ENCODE measurements at regions not wholly inside any gene's neighbourhood (a gene's known extent, or its start where the extent isn't known, plus 50 kb on each side); places are given as distances from the start of the nearest gene placed in this dataset.
A peak's percentile ranks its signal among the peaks of the same experiment; 100 is the strongest.

GRCh38 chr20:48469026-48469425 is 358.8 kb downstream of the PREX1 start:
- H3K23ac ChIP-seq (ENCODE audit: low read length) = no peak overlapping the region
- H2AFZ ChIP-seq (ENCODE audit: insufficient read depth, low read length, poor library complexity) = no peak overlapping the region
- no peak overlapping the region for H3K14ac ChIP-seq (ENCODE audit: low read length)
- no peak overlapping the region for H3K4ac ChIP-seq (ENCODE audit: low read depth, low read length)
- no peak overlapping the region for H4K91ac ChIP-seq (ENCODE audit: low read depth, low read length)
- H3K36me3 ChIP-seq (ENCODE audit: control insufficient read depth in 1 of 2, insufficient read depth in 2 of 2, low read length in 2 of 2) = no peaks in the 10 kb centered on the region
- peaks cover 5% of the 10 kb centered on the region for H3K9me3 ChIP-seq (ENCODE audit: insufficient read depth, low read depth, low read length)
- H2BK5ac ChIP-seq (ENCODE audit: low read depth, low read length, poor library complexity) = no peak overlapping the region
- no peak for DNase-seq
- no peak overlapping the region for H4K12ac ChIP-seq (ENCODE audit: low read depth, low read length)
- H2BK120ac ChIP-seq (ENCODE audit: insufficient read depth, low read length, poor library complexity) = no peak overlapping the region
- no CpG with 5 or more reads among the region's 4 CpGs for WGBS (ENCODE audit: extremely low coverage, insufficient coverage, insufficient read length)
- no peak overlapping the region for H2BK12ac ChIP-seq (ENCODE audit: low read length)
- no peak overlapping the region for H2AK5ac ChIP-seq (ENCODE audit: low read length)
- H3K4me3 ChIP-seq (ENCODE audit: low read depth, low read length) = no peak overlapping the region
- no peak overlapping the region for H3K4me2 ChIP-seq (ENCODE audit: low read length)
- no peak overlapping the region for H4K8ac ChIP-seq (ENCODE audit: low read depth, low read length)
- no peaks in the 10 kb centered on the region for H3K79me2 ChIP-seq (ENCODE audit: control insufficient read depth, insufficient read depth, low read length, poor library complexity)
- no peak overlapping the region for H3K18ac ChIP-seq (ENCODE audit: low read length)
- peaks cover 0 to 3% of the 10 kb centered on the region in 2 experiments for H3K4me1 ChIP-seq (ENCODE audit: control insufficient read depth in 1 of 2, insufficient read depth in 2 of 2, low read length in 2 of 2)
- no peak overlapping the region for H3K9ac ChIP-seq (ENCODE audit: low read length)
- H3K79me1 ChIP-seq (ENCODE audit: low read length) = no peaks in the 10 kb centered on the region
- H3K27me3 ChIP-seq (ENCODE audit: insufficient read depth, low read length) = no peaks in the 10 kb centered on the region
- H3K27ac ChIP-seq (ENCODE audit: low read depth, low read length) = no peak overlapping the region

GRCh38 chr20:48468571-48468970 is 359.2 kb downstream of the PREX1 start:
- peaks cover 5% of the 10 kb centered on the region for H3K9me3 ChIP-seq (ENCODE audit: insufficient read depth, low read depth, low read length)
- H3K23ac ChIP-seq (ENCODE audit: low read length) = no peak overlapping the region
- no peak overlapping the region for H3K9ac ChIP-seq (ENCODE audit: low read length)
- no peaks in the 10 kb centered on the region for H3K36me3 ChIP-seq (ENCODE audit: control insufficient read depth in 1 of 2, insufficient read depth in 2 of 2, low read length in 2 of 2)
- no peak overlapping the region for H3K27ac ChIP-seq (ENCODE audit: low read depth, low read length)
- H3K4me3 ChIP-seq (ENCODE audit: low read depth, low read length) = peak overlapping the region; percentile 7
- no peak overlapping the region for H2BK120ac ChIP-seq (ENCODE audit: insufficient read depth, low read length, poor library complexity)
- no peaks in the 10 kb centered on the region for H3K79me1 ChIP-seq (ENCODE audit: low read length)
- H3K27me3 ChIP-seq (ENCODE audit: insufficient read depth, low read length) = no peaks in the 10 kb centered on the region
- no peak overlapping the region for H2BK5ac ChIP-seq (ENCODE audit: low read depth, low read length, poor library complexity)
- no peak overlapping the region for H3K4me2 ChIP-seq (ENCODE audit: low read length)
- WGBS (ENCODE audit: extremely low coverage, insufficient coverage, insufficient read length) = no CpG with 5 or more reads among the region's 5 CpGs
- H2AFZ ChIP-seq (ENCODE audit: insufficient read depth, low read length, poor library complexity) = no peak overlapping the region
- no peak for DNase-seq
- no peak overlapping the region for H2AK5ac ChIP-seq (ENCODE audit: low read length)
- H2BK12ac ChIP-seq (ENCODE audit: low read length) = no peak overlapping the region
- peaks cover 0 to 8% of the 10 kb centered on the region in 2 experiments for H3K4me1 ChIP-seq (ENCODE audit: control insufficient read depth in 1 of 2, insufficient read depth in 2 of 2, low read length in 2 of 2)
- no peak overlapping the region for H3K18ac ChIP-seq (ENCODE audit: low read length)
- H4K8ac ChIP-seq (ENCODE audit: low read depth, low read length) = no peak overlapping the region
- no peak overlapping the region for H3K4ac ChIP-seq (ENCODE audit: low read depth, low read length)
- H3K79me2 ChIP-seq (ENCODE audit: control insufficient read depth, insufficient read depth, low read length, poor library complexity) = no peaks in the 10 kb centered on the region
- no peak overlapping the region for H3K14ac ChIP-seq (ENCODE audit: low read length)
- no peak overlapping the region for H4K12ac ChIP-seq (ENCODE audit: low read depth, low read length)
- no peak overlapping the region for H4K91ac ChIP-seq (ENCODE audit: low read depth, low read length)

GRCh38 chr20:48467622-48468021 is 360.2 kb downstream of the PREX1 start:
- no peak overlapping the region for H3K18ac ChIP-seq (ENCODE audit: low read length)
- H3K79me2 ChIP-seq (ENCODE audit: control insufficient read depth, insufficient read depth, low read length, poor library complexity) = no peaks in the 10 kb centered on the region
- no peak overlapping the region for H3K4me3 ChIP-seq (ENCODE audit: low read depth, low read length)
- H2BK12ac ChIP-seq (ENCODE audit: low read length) = no peak overlapping the region
- H4K12ac ChIP-seq (ENCODE audit: low read depth, low read length) = no peak overlapping the region
- WGBS (ENCODE audit: extremely low coverage, insufficient coverage, insufficient read length) = no CpG with 5 or more reads among the region's 2 CpGs
- peaks cover 2% of the 10 kb centered on the region for H3K9me3 ChIP-seq (ENCODE audit: insufficient read depth, low read depth, low read length)
- no peak overlapping the region for H4K91ac ChIP-seq (ENCODE audit: low read depth, low read length)
- H3K4ac ChIP-seq (ENCODE audit: low read depth, low read length) = no peak overlapping the region
- H2AK5ac ChIP-seq (ENCODE audit: low read length) = no peak overlapping the region
- H3K36me3 ChIP-seq (ENCODE audit: control insufficient read depth in 1 of 2, insufficient read depth in 2 of 2, low read length in 2 of 2) = no peaks in the 10 kb centered on the region
- no peak overlapping the region for H4K8ac ChIP-seq (ENCODE audit: low read depth, low read length)
- H3K79me1 ChIP-seq (ENCODE audit: low read length) = peaks cover 3% of the 10 kb centered on the region
- no peak overlapping the region for H2AFZ ChIP-seq (ENCODE audit: insufficient read depth, low read length, poor library complexity)
- no peak overlapping the region for H3K9ac ChIP-seq (ENCODE audit: low read length)
- no peak for DNase-seq
- H3K4me2 ChIP-seq (ENCODE audit: low read length) = no peak overlapping the region
- H2BK5ac ChIP-seq (ENCODE audit: low read depth, low read length, poor library complexity) = no peak overlapping the region
- peaks cover 9 to 15% of the 10 kb centered on the region in 2 experiments for H3K4me1 ChIP-seq (ENCODE audit: control insufficient read depth in 1 of 2, insufficient read depth in 2 of 2, low read length in 2 of 2)
- no peak overlapping the region for H3K27ac ChIP-seq (ENCODE audit: low read depth, low read length)
- no peak overlapping the region for H3K14ac ChIP-seq (ENCODE audit: low read length)
- H3K23ac ChIP-seq (ENCODE audit: low read length) = no peak overlapping the region
- H2BK120ac ChIP-seq (ENCODE audit: insufficient read depth, low read length, poor library complexity) = no peak overlapping the region
- H3K27me3 ChIP-seq (ENCODE audit: insufficient read depth, low read length) = no peaks in the 10 kb centered on the region

- H4K8ac ChIP-seq (ENCODE audit: low read depth, low read length) = no peak overlapping the region
- H3K4me2 ChIP-seq (ENCODE audit: low read length) = no peak overlapping the region
- no peak overlapping the region for H3K14ac ChIP-seq (ENCODE audit: low read length)
- no peaks in the 10 kb centered on the region for H3K27me3 ChIP-seq (ENCODE audit: insufficient read depth, low read length)
- no peak overlapping the region for H4K91ac ChIP-seq (ENCODE audit: low read depth, low read length)
- H3K36me3 ChIP-seq (ENCODE audit: control insufficient read depth in 1 of 2, insufficient read depth in 2 of 2, low read length in 2 of 2) = no peaks in the 10 kb centered on the region
- no peak overlapping the region for H2BK5ac ChIP-seq (ENCODE audit: low read depth, low read length, poor library complexity)
- H2AFZ ChIP-seq (ENCODE audit: insufficient read depth, low read length, poor library complexity) = no peak overlapping the region
- no peak overlapping the region for H3K23ac ChIP-seq (ENCODE audit: low read length)
- H3K79me2 ChIP-seq (ENCODE audit: control insufficient read depth, insufficient read depth, low read length, poor library complexity) = no peaks in the 10 kb centered on the region
- no peak overlapping the region for H3K4ac ChIP-seq (ENCODE audit: low read depth, low read length)
- peaks cover 19 to 24% of the 10 kb centered on the region in 2 experiments for H3K4me1 ChIP-seq (ENCODE audit: control insufficient read depth in 1 of 2, insufficient read depth in 2 of 2, low read length in 2 of 2)
- H3K9me3 ChIP-seq (ENCODE audit: insufficient read depth, low read depth, low read length) = peaks cover 2% of the 10 kb centered on the region
- no peak for DNase-seq
- no peak overlapping the region for H4K12ac ChIP-seq (ENCODE audit: low read depth, low read length)
- no peak overlapping the region for H2BK12ac ChIP-seq (ENCODE audit: low read length)
- no peak overlapping the region for H3K27ac ChIP-seq (ENCODE audit: low read depth, low read length)
- H3K9ac ChIP-seq (ENCODE audit: low read length) = no peak overlapping the region
- no peak overlapping the region for H2AK5ac ChIP-seq (ENCODE audit: low read length)
- H2BK120ac ChIP-seq (ENCODE audit: insufficient read depth, low read length, poor library complexity) = no peak overlapping the region
- no peak overlapping the region for H3K4me3 ChIP-seq (ENCODE audit: low read depth, low read length)
- peaks cover 5% of the 10 kb centered on the region for H3K79me1 ChIP-seq (ENCODE audit: low read length)
- whole genome bisulfite sequencing (ENCODE audit: extremely low coverage, insufficient coverage, insufficient read length) = no CpG with 5 or more reads among the region's 4 CpGs
- no peak overlapping the region for H3K18ac ChIP-seq (ENCODE audit: low read length)
These were observed 362.5 kb downstream of the PREX1 start for GRCh38 chr20:48465271-48465670.
